ENCODE measurements at regions not wholly inside any gene's neighbourhood (a gene's known extent, or its start where the extent isn't known, plus 50 kb on each side); places are given as distances from the start of the nearest gene placed in this dataset.

GRCh38 chr2:145015561-145015960 lies 495.6 kb upstream of the ZEB2 start:
- intact Hi-C loops (cut with DNase I, micrococcal nuclease) = no loop called here
- DNase-seq = no peak
- Histone ChIP-seq H3K4me1 (ENCODE audit: low read depth) (no peaks in the 10 kb centered on the region), H3K36me3 (ENCODE audit: low read depth) (no peaks in the 10 kb centered on the region), H3K4me3 (no peak overlapping the region), H3K9me3 (no peaks in the 10 kb centered on the region)
- no peak for ATAC-seq
- TF ChIP-seq, protein P1, sequence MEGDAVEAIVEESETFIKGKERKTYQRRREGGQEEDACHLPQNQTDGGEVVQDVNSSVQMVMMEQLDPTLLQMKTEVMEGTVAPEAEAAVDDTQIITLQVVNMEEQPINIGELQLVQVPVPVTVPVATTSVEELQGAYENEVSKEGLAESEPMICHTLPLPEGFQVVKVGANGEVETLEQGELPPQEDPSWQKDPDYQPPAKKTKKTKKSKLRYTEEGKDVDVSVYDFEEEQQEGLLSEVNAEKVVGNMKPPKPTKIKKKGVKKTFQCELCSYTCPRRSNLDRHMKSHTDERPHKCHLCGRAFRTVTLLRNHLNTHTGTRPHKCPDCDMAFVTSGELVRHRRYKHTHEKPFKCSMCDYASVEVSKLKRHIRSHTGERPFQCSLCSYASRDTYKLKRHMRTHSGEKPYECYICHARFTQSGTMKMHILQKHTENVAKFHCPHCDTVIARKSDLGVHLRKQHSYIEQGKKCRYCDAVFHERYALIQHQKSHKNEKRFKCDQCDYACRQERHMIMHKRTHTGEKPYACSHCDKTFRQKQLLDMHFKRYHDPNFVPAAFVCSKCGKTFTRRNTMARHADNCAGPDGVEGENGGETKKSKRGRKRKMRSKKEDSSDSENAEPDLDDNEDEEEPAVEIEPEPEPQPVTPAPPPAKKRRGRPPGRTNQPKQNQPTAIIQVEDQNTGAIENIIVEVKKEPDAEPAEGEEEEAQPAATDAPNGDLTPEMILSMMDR (IDR thresholded peaks at IDR 0.05) = no peak

GRCh38 chr2:145012806-145013205 lies 492.9 kb upstream of the ZEB2 start:
- DNase-seq (no peak), ATAC-seq (no peak)
- TF ChIP-seq, protein P1 (IDR thresholded peaks at IDR 0.05) = no peak
- H3K9me3 ChIP-seq = no peaks in the 10 kb centered on the region
- no peak overlapping the region for H3K4me3 ChIP-seq
- intact Hi-C loops (cut with DNase I, micrococcal nuclease) = no loop called here
- H3K36me3 ChIP-seq (ENCODE audit: low read depth) = no peaks in the 10 kb centered on the region
- H3K4me1 ChIP-seq (ENCODE audit: low read depth) = no peaks in the 10 kb centered on the region

DNA sequence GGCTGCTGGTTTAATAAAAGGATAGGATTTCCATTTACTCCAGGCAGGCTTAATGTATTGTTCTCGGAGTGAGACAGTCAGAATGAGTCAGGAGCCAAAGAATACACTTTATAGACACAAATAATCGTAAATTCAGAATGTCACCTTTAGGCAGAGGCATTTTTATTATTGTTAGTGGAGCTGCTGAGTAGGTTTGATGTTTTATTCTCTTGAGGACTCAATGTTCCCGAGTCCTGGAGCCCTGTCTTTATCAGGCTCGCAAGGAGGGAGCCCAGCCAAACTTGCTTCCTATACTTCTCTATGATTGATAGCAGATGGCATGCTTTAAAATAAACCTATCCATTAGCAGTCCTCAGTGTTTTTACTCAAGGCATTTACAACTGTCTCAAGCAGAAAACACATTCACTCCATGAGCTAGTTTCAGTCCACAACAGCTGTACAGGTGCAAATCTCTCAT lies 492.3 kb upstream of the ZEB2 start:
- TF ChIP-seq, protein P1 (IDR thresholded peaks at IDR 0.05) = no peak
- ATAC-seq = no peak
- DNase-seq = no peak
- H3K4me1 ChIP-seq (ENCODE audit: low read depth) = no peaks in the 10 kb centered on the region
- intact Hi-C loops (cut with DNase I, micrococcal nuclease) = no loop called here
- H3K36me3 ChIP-seq (ENCODE audit: low read depth) = no peaks in the 10 kb centered on the region
- no peaks in the 10 kb centered on the region for H3K9me3 ChIP-seq
- H3K4me3 ChIP-seq = no peak overlapping the region

DNA sequence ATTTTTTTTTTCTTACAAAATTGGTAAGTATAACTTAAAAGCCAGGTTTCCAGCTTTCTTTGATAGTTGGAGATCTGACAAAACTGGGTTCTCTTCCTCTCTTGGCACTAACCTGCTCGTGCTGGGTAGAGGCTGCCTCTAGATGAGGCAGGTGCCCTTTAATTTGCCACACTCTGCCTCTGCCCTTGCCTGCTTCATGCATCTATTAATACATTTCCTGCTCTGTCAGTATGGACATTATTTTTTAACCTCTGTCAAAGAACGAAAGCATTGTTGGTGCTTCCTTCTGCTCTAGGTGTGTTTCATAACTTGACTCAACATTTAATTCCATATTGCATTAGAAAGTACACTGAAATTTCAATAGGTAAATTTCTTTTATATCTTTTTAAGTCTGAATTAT lies 490.7 kb upstream of the ZEB2 start:
- ATAC-seq = no peak
- no peak for DNase-seq
- Histone ChIP-seq H3K36me3 (ENCODE audit: low read depth) (no peaks in the 10 kb centered on the region), H3K4me3 (no peak overlapping the region), H3K4me1 (ENCODE audit: low read depth) (no peaks in the 10 kb centered on the region), H3K9me3 (no peaks in the 10 kb centered on the region)
- intact Hi-C loops (cut with DNase I, micrococcal nuclease) = no loop called here
- TF ChIP-seq, protein P1 (IDR thresholded peaks at IDR 0.05) = no peak

- H3K4me3 ChIP-seq = no peak overlapping the region
- TF ChIP-seq, protein P1 (IDR thresholded peaks at IDR 0.05) = no peak
- intact Hi-C loops (cut with DNase I, micrococcal nuclease) = no loop called here
- no peak for DNase-seq
- H3K4me1 ChIP-seq (ENCODE audit: low read depth) = no peaks in the 10 kb centered on the region
- ATAC-seq = no peak
- H3K9me3 ChIP-seq = no peaks in the 10 kb centered on the region
- no peaks in the 10 kb centered on the region for H3K36me3 ChIP-seq (ENCODE audit: low read depth)
Observed at GRCh38 chr2:145007960-145008263, 488.0 kb upstream of the ZEB2 start.

Data from mucosa of descending colon (tissue), 3 donors.